Stimulated activated CD4-positive, alpha-beta T cell treated with anti-CD3 and anti-CD28 coated beads, Interleukin-2, amount 100 ng/mL, for 24 hours (primary cell): ENCODE measurements at regions not wholly inside any gene's neighbourhood (a gene's known extent, or its start where the extent isn't known, plus 50 kb on each side); places are given as distances from the start of the nearest gene placed in this dataset.
"Not testable (repeated sequence)": the region's sequence is repeated elsewhere in the genome, so short reads cannot be mapped to it uniquely, and the experiment has no call there.

Experiments used
- DNase-seq, 2 donors: peaks; one replicate each; pipeline ENCODE4 v3.0.0-alpha.2; 2020

GRCh38 chr2:143841935-143842334 lies 678.0 kb downstream of the ZEB2 start:
- no peak for DNase-seq

- DNase-seq, result no peak
Observed at GRCh38 chr2:143840601-143841000, 679.3 kb downstream of the ZEB2 start.

GRCh38 chr2:143840194-143840593 lies 679.7 kb downstream of the ZEB2 start:
- DNase-seq, result no peak

GRCh38 chr2:143839456-143839855 lies 680.5 kb downstream of the ZEB2 start:
- DNase-seq, result no peak

- DNase-seq, result not testable (repeated sequence)
Observed at GRCh38 chr2:143837055-143837454, 682.9 kb downstream of the ZEB2 start.

- DNase-seq, result no peak
Observed at GRCh38 chr2:143835481-143835880, 684.4 kb downstream of the ZEB2 start.

- no peak for DNase-seq
Observed at GRCh38 chr2:143833015-143833660, 686.8 kb downstream of the ZEB2 start.

GRCh38 chr2:143830476-143830875 lies 689.4 kb downstream of the ZEB2 start:
- DNase-seq, result no peak

- no peak for DNase-seq
Observed at GRCh38 chr2:143828763-143829537, 691.0 kb downstream of the ZEB2 start.

GRCh38 chr2:143824791-143825190 lies 695.1 kb downstream of the ZEB2 start:
- no peak for DNase-seq

GRCh38 chr2:143823876-143824275 lies 694.7 kb downstream of the ARHGAP15 start:
- no peak for DNase-seq

GRCh38 chr2:143823296-143823695 lies 694.1 kb downstream of the ARHGAP15 start:
- DNase-seq, result no peak

GRCh38 chr2:143822736-143823135 lies 693.5 kb downstream of the ARHGAP15 start:
- DNase-seq, result no peak

- DNase-seq, result no peak
Observed at GRCh38 chr2:143819764-143820163, 690.5 kb downstream of the ARHGAP15 start.

GRCh38 chr2:143819190-143819735 lies 690.0 kb downstream of the ARHGAP15 start:
- no peak for DNase-seq
